Stimulated activated CD4-positive, alpha-beta T cell treated with anti-CD3 and anti-CD28 coated beads, Interleukin-1b, Interleukin-23, amount 100 ng/mL, for 24 hours (primary cell): ENCODE measurements at regions not wholly inside any gene's neighbourhood (a gene's known extent, or its start where the extent isn't known, plus 50 kb on each side); places are given as distances from the start of the nearest gene placed in this dataset.

Experiments used
- DNase-seq, 4 experiments: peaks; one replicate each; pipeline ENCODE4 v3.0.0-alpha.2; 2020; ENCODE audit warnings: low read depth in 4 of 4, low spot score in 1 of 4

DNA sequence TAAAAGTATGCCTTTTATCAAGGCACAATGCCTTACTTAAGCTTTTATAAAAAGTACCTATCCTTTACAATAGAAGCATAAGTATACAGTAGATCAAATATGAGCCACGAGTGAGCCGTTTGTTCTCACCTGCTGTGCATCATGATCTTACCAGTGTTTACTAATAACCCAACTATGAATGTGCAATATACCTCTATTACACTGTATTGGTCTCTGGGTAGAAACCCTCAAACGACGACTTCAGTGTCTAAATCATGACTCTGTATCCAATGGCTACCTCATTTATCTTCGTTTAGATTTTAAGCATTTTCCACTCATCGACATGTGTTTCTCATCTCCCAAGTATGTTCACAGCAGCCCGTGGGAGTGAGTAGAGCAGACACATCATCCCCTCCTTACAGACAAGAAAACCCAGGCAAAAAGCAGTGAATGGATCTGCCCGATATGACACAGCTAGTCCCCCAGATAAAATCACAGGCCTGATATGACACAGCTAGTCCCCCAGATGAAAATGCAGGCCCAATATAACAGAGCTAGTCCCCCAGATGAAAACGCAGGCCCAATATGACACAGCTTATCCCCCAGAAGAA, 279.8 kb downstream of the TNS1 start:
- no peak for DNase-seq

- DNase-seq = no peak
Measured at GRCh38 chr2:217717646-217718045, 285.1 kb downstream of the TNS1 start.

DNA sequence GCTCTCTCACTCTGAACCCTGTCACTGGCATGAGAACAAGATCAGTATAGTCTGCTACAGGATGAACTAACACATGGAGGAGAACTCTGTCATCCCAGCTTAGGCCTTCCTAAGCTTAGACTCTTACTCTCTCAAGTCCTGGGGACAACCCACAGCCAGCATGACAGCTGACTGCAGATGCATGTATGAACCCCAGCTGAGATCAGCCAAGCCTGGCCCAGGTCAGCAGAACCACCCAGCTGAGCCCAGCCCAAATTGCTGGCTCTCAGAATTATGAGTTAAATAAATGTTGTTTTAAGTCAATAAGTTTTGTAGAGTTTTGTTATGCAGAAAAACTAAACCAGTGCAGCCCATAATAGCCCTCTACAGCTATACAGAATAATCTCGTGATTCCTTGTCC, 287.3 kb downstream of the TNS1 start:
- no peak for DNase-seq

DNA sequence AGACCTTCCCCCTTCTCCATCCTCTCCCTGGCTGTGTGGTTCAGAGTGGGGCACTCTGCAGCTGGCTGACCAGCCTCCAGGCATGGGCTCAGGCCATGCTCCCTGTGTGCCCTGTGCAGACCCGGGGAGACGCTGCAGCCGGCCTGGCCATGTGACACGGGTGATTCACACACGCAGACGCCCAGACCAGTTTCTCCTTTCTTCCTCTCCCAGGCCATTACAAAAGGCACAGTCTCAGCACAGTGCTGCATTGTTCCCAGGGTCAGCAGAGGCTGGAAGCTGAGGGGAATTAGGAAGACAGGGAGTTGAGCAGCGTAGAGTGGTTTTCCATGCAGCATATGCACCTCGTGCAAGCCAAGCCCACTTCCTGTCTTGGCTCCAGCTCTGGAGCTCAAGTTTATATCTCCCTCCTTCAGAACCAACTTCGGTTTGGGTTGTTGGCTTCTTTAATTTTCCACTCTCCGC, 288.5 kb downstream of the TNS1 start:
- no peak for DNase-seq

GRCh38 chr2:217713395-217714286, 289.2 kb downstream of the TNS1 start:
- DNase-seq = peak; percentile 25 to 64 (median 58)

GRCh38 chr2:217712431-217712830, 290.4 kb downstream of the TNS1 start:
- DNase-seq = no peak

- DNase-seq = no peak
Measured at GRCh38 chr2:217711188-217711587, 291.6 kb downstream of the TNS1 start.

DNA sequence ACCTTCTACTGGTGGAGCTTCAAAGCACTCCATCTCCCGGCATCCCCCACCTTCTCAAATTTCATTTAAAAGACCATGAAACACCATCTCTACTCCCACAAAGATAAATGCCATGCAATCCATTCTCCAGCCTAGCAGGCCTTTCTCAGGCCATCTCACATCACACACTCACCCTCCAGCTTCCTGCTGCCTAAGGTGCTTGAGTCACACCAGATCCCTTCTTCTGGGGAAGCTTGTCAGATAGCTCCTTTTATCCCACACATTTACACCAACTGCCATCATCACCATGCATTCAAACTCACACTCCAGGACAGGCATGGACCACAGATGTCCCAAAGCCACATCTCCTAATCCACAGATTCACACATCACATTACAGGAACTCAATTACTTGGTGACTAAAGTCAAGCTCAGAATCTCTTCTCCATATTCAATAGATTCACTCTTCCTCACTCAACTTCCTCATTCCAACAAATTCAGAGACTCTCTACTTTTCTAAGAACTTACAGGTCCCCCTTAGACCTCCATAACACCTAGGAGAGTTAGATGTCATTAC, 292.5 kb downstream of the TNS1 start:
- DNase-seq = no peak

DNA sequence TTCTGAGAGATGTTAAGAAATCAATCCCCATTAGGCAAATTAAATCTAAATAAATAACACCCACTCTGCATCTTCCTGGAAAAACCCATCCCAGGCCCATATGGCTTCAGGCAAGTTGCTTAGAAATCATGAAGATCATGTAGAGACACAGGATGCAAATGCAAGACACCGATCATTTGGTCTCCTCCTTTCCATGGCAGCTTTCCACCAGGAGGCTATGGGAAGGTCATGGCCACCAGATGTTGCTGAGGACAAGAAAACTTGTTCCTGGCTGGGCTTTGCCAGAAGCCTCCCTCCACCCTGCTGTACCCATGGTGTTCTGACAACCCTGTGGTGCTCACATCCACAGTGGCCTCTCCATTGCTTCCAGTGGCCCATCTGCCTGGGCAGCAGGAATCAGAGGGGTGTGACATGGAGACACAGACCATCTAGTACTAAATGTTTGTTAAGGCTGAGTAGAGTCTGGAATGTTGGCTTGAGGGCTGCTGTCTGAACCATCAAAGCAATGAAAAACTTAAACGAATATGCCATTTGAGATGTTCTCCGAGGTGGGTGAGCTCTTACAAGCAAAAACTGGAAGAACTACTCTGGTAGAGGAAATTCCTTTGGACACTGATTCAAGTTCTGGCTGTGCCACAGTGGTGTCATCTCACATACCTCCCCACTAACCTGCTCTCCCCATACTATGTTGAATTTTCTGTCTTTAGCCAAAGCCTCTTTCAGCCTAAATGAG, 293.2 kb downstream of the TNS1 start:
- no peak for DNase-seq

DNA sequence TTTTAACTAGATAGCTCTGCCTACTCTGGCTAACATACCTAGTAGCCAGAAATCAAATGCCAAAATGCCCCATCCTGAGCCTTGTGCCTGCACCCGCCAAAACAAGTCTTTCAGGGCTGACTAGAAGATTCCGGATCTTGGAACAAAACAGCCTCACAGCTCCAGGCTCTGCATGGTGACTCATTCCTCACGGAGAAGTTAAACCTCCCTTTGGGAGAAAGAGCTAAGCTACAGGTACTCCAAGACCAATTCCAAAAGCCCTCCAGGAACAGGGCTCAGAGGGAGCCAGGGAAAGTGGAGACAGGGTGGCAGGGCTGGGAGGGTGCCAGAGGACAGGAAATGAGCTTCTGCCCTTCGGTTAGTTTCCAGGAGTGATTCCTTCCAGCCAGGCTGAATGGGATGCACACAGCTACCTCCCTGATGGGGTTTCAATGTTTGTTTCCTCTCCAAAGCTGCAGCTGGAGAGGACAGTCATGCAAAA, 295.6 kb downstream of the TNS1 start:
- DNase-seq = no peak

DNA sequence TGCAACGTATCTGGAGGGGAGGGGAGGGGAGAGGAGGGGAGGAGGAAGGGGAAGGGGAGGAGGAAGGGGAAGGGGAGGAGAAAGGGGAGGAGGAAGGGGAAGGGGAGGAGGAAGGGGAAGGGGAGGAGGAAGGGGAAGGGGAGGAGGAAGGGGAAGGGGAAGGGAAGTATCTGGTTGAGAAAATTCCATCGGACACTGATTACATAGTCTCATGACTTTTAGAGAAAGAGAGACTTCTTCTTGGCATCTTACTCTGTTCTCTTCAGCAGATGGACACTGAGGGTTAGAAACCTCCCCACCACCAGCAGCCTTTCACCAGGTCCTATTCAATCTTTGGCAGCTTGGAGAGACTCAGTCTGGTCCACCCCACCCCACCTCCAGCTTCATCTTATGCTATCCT, 296.3 kb downstream of the TNS1 start:
- DNase-seq = no peak

GRCh38 chr2:217706095-217706494, 296.7 kb downstream of the TNS1 start:
- DNase-seq = no peak

DNA sequence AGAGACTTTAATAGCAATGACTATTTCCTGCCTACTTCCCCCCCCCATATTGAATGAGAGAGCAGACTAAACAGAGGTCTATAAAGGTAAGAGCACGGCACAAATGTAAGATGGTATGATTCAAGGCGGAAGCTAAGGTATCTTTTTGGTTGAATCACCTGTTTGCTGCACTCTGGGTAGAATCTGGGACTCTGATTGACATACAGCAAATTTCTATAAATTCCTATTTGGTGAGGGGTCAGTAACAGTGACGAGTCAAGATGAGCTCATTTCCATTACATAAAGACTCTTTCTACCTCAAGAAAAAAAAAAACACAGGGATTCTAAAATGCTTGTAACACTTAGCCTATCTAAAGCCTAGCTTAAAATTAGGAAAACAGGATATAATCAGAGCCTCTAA, 297.3 kb downstream of the TNS1 start:
- no peak for DNase-seq

DNA sequence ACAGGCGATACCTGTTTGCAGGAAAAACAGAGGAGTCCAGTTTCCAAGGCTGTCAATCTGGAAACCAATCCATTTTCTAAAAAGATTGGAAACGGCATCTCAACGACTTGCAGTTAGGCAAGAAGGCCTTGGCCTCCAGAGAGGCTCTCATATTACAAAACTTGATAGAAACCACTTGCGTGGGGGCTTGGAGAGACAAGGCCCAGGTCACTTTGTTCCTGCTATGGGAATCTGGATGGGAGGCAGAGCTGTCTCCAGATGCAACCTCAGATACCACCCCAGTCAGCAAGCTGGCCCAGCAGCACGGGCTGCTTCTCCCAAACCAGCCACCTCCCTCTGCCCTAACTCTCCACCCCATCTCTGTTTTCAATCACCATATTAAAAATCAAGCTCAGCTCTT, 298.8 kb downstream of the TNS1 start:
- DNase-seq = no peak

DNA sequence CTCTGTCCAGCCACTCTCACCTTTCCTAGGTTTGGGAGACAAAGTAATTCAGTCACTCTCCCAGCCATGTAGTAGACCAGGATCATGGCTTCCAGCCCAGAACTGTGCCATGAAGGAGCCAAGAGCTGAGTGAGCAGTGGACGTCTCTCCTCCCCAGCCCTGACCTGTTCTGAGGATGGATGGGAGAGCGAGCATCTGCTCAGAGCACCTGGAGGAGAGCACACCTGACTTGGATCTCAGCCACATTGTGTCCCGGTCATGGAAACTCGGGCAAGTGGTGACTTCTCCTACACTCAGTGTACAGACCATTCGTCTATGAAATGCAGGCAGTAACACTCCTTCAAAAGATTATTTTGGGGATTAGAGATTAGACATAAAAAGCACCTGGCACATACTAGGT, 299.7 kb downstream of the TNS1 start:
- DNase-seq = no peak

DNA sequence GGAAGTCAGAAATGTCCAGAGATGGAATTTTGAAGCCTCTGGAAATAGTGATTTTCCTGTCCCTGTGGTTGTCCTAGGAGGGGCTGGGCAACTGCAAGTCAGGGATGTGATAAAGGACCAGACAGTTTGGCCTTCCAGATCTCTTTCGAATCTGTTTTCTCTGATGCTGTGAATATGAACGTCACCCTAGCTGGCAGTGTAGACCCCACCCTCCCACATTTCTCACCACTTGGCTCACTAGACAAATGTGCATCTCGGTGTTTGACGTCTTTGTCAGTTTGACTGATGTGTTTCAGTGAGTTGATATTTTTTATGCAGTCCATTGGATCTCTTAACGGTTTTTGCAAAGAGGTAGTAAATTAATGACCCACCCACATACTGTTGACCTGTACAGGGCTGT, 301.2 kb downstream of the TNS1 start:
- DNase-seq = no peak

GRCh38 chr2:217698691-217699090, 304.1 kb downstream of the TNS1 start:
- no peak for DNase-seq

GRCh38 chr2:217695033-217695520, 307.7 kb downstream of the TNS1 start:
- DNase-seq = no peak

GRCh38 chr2:217694291-217694690, 308.5 kb downstream of the TNS1 start:
- DNase-seq = no peak

- DNase-seq = no peak
Measured at GRCh38 chr2:217693363-217693762, 309.4 kb downstream of the TNS1 start.

GRCh38 chr2:217691920-217692666, 310.7 kb downstream of the TNS1 start:
- DNase-seq = no peak
